NCI-H1436 treated with DMSO at 0.1 percent for 48 hours (cell line): ENCODE measurements at regions not wholly inside any gene's neighbourhood (a gene's known extent, or its start where the extent isn't known, plus 50 kb on each side); places are given as distances from the start of the nearest gene placed in this dataset.

Experiments
- DNase-seq: peaks from one replicate; lab custom pipeline; 2025; lab: John Stamatoyannopoulos, UW

DNA sequence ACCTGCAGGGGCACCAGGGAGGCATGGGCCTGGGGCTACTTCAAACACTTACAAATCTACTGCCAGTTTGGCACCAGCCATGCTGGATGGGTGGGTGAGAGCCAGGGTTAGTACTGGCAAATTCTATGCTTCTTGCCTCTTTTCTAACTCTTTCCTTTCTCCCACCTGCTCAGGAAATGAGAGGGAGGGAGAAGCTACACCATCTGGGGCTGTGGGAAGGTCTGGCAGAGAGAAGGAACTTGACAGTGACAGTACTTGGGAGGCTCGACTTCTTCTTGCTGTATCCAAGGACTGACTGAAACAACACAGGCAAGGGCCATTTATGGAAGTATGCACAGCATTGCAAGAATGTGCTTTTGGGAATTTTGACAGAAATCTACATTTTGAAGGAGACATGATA is 149.6 kb upstream of the DYRK2 start:
- DNase-seq = no peak

GRCh38 chr12:67501362-67501761 is 147.2 kb upstream of the DYRK2 start:
- DNase-seq = peak; percentile 63

- no peak for DNase-seq
Measured at GRCh38 chr12:67504026-67504425, 144.5 kb upstream of the DYRK2 start.

DNA sequence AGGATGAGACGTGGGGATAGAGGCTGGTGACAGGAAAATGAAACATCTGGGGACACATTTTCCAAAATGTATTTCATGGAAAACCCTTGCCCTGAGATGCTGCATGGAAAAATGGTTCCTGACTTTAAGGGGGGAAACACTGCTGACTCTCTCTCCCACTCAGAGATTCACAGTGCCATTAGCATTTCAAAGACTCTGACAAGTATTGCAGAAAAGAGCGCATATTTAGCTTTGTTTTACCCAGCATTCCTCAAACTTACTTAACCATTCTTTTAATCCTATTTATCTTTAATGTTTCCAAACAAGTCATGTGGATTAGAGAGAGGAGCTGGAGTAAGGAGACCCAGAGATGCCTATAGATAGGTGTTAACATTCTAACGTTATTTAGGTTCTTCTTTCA is 141.8 kb upstream of the DYRK2 start:
- DNase-seq = no peak

DNA sequence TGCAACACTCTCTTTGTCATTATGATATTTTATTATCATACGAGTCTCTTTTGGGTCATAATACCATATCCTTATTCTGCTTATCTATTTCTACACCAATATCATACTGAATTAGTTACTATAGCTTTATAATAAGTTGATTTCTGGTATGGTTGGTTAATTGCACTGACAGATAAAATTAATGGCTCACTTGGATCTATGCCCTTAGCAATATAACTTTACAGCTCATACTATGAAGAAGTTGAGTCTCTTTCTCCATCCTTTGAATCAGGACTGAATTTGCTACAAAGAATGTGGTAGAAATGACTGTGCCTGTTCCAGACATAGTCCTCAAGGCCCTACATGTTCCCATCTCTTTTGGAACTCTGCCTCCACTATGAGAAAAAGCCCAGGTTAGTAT is 139.7 kb upstream of the DYRK2 start:
- DNase-seq = no peak

GRCh38 chr12:67509666-67510386 is 138.7 kb upstream of the DYRK2 start:
- DNase-seq = no peak

DNA sequence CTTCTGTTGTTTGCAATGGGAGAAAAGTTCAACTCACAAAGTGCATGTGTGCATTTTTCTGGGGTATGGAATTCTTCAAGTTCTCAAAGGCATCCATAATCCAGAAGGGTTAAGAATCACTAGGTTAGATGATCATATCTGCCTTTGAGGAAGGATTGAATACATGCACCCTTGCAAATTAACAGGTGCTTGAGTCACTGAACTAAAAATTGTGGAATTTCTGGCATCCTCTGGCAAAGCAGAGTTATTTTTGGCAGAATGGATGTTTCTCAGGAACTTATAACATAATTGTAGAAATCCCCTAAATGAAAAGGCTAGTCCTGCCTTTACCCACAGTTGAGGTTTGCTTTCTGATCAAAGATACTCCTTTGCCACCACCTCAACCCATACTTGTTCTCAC is 136.5 kb upstream of the DYRK2 start:
- no peak for DNase-seq

DNA sequence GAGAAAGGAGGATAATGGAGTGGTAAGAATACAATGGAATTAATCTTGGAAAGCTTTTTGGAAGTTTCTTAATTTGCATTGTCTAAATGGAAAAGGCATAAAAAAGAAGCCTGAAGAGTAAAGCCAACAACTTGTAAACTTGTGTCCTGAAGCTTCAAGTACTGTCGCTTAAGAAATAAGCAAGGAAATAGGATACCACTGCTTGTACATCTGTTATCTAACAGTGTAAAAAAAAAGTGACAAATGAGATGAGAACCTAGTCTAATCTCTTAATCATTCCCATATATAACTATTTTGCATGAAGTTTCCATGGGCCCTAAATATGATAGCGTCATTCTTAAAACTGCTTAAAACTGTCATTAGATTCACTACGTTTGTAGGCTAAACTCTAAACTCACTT is 134.0 kb upstream of the DYRK2 start:
- DNase-seq = no peak

- DNase-seq = no peak
Measured at GRCh38 chr12:67515679-67516340, 132.7 kb upstream of the DYRK2 start.

DNA sequence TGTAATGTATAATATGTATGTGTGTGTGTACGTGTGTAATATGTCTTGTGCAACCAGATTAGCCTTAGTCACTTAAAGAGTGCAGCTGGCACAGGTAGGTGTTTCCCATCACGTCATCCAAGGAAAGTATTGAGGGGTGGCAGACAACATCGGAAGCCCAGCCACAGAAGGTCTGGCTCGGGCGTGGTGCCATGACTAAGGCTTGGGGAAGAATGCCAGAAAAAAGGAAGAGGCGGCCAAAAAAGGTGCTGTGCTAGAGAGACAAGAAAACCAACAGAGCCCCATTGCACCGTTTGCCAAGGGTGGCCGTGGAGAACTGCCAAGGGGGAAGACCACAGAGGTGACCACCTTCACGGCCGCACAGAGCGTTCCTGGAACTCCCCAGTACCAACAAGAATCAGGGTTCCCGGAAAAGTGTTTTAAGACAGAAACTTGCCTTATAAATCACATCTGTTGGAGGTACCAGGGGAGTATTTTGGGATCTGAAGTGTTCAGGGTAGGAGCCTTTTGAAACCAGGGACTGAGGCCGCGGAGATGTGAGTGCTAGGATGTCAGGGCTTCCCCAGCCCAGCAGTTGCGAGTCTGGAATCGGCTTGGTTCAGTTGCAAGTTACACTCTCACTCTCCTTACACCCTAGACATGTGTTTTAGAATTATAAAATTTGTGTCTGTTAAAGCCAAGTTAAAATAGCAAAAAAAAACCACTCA is 131.2 kb upstream of the DYRK2 start:
- DNase-seq = no peak

DNA sequence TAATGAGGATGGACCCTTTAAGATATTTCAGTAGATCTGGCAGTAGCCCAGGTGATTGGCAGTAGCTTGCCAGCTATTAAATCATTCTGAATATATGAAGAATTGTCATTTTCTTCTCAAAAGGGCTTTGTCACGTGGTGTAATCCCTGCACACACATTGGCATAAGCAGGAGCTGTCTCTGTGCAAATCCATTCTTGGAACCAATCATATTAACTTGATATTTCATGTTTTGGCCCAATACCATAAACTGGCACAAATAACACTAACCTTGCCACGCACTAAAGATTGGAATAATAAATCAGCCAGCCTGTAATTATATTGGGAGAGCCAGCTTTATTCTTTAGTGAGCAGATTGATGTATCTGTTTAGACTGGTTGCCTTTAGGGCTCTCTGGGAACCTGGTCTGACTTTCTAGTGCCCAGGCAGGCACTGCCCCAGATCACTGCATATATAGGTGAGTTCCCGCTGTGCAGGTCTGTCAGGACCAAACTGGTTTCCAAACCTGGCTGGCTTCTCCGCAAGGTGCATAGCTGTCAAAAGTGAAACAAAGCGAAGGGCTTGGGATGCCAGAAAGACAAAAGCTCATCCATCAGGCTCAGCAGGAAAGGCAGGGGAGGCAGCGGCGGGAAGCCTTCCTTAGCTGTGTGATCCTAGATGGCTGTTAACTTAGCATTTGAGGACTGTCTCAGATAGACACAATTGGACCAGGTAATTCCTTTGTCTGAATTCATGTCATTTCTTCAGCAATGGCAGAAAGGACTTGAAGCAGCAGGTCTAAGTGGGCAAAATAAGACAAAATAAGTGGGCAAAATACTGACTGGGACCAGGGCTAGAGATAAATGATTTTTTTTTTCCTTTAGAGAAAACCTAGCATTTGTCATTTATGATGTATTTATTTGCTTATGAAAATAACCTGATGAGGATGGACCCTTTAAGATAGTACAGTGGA is 128.8 kb upstream of the DYRK2 start:
- no peak for DNase-seq

- DNase-seq = no peak
Measured at GRCh38 chr12:67520606-67521005, 127.9 kb upstream of the DYRK2 start.

- no peak for DNase-seq
Measured at GRCh38 chr12:67522222-67522621, 126.3 kb upstream of the DYRK2 start.

DNA sequence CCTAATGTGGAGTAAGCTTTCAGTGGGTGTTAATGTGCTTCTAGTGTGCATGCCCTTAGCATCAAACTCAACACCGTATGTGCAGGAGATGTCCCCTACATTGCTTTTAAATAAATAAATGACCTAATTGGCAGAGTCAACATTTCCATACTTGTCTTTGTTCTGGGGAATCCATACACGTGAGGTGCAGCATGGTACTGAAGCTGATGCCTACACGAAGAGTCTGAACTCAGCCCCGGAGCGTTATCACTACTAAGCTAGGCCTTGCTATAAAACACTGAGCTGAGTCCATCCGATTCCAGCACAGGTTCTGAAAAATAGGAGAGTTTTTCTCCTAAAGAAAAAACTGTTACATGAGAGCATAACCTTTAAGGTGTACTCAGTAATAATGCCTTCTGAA is 125.0 kb upstream of the DYRK2 start:
- no peak for DNase-seq

- no peak for DNase-seq
Measured at GRCh38 chr12:67524861-67525616, 123.5 kb upstream of the DYRK2 start.

DNA sequence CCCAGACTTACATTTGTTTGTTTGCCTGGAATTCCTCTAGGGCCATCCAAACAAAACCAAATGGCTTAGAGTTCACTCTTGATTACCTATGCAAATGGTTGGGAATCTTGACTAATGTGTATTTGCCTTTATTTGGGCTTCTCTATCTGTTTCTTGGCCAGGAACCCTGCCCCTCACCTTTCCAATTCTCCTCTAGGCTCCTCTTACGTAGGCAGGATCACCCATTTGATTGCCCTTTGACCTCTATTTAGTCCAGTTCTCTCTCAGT is 123.0 kb upstream of the DYRK2 start:
- DNase-seq = no peak

DNA sequence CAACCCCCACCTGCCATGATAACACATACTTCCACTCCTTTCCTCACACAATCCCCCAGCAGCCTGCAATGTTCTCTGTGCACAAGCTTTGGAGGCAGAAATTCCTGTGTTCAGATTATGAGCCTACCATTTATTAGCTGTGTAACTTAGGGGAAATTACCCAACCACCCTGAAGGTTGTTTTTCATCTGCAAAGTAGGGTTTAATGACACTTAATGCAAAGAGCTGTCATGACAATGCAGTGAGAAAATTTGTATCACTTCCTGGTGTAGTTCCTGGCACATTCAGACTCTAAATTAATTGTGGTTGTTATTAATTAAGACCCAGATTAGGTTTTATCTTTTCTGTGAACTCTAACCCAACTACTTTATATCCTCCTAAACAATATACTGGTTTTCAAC is 122.4 kb upstream of the DYRK2 start:
- DNase-seq = no peak

DNA sequence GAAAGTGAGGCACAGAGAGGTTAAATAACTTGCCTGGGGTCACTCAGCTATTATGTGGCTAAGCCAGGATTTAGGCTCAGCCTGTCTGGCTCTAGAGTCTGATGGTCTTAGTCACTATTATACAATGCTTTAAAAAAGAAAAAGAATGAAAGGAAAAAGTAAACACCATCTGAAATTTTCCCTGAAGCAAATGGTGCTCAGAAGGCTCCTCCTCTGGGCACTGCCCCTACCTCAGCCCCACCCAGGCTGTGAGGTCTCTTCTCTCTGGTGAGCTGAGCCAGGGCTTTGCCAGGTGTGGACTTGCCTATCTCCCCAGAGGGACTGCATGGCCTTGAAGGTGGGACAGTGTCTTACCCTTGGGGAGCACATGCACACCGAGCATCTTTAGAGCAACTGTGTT is 117.5 kb upstream of the DYRK2 start:
- DNase-seq = no peak

DNA sequence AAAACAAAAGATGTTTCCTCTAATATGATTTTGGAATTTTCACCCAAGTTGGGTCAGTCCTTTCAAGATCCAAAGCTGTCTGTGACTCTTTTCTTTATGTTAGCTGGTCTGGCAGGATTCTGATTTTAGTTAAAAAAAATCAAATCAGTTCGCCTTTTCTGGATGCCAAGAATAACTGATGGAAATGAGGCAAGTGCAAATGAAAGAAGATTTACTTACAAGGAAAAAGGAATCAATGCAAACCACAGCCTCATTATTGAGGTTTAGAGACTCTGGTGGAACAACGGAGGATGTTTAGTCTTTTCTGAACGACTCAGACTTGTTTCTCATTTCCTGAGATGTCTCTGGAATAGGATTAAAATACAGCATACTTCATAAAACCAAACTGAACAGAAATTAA is 117.0 kb upstream of the DYRK2 start:
- no peak for DNase-seq

- DNase-seq = no peak
Measured at GRCh38 chr12:67533159-67533558, 115.4 kb upstream of the DYRK2 start.

DNA sequence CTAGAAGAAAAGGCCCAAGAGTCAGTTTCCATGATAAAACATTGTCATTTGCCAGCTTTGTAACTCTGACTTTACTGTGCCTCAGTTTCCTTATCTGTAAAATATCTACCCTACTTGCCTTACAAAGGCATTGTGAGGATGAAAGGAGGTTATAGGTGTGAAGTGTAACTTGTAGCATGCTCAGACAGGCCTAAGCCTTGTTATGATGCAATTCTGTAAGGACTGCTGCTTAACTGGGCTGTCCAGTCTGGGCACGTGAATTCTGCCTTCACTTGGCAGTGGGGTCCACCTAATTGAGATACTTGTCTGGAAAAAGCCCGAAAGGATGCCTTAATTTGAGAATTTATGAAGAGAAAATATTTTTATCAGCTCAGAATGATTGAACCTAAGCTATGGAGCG is 114.5 kb upstream of the DYRK2 start:
- DNase-seq = no peak

GRCh38 chr12:67534681-67535080 is 113.9 kb upstream of the DYRK2 start:
- no peak for DNase-seq
